ENCODE measurements at regions not wholly inside any gene's neighbourhood (a gene's known extent, or its start where the extent isn't known, plus 50 kb on each side); places are given as distances from the start of the nearest gene placed in this dataset.

DNA sequence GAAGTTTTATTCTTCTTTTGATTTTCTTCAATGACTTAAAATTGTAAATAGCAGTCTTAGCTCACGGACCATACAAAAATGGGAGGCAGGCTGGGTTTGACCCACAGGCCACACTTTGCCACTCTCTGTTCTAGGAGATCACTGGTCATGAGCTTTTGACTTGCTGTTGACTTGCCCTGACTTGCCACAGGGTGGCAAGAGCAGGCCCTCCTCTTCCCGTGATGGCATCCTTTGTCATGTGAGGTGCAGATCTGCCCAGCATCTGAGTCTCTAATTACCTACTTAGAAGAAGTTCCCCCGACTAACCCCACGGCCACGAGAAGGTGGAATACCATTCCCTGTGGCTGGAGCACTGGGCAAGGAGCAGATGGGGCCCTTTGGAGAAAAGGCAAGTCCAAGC lies 81.0 kb upstream of the SCAF11 start:
- TF ChIP-seq, protein P1, sequence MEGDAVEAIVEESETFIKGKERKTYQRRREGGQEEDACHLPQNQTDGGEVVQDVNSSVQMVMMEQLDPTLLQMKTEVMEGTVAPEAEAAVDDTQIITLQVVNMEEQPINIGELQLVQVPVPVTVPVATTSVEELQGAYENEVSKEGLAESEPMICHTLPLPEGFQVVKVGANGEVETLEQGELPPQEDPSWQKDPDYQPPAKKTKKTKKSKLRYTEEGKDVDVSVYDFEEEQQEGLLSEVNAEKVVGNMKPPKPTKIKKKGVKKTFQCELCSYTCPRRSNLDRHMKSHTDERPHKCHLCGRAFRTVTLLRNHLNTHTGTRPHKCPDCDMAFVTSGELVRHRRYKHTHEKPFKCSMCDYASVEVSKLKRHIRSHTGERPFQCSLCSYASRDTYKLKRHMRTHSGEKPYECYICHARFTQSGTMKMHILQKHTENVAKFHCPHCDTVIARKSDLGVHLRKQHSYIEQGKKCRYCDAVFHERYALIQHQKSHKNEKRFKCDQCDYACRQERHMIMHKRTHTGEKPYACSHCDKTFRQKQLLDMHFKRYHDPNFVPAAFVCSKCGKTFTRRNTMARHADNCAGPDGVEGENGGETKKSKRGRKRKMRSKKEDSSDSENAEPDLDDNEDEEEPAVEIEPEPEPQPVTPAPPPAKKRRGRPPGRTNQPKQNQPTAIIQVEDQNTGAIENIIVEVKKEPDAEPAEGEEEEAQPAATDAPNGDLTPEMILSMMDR (IDR thresholded peaks at IDR 0.05): no peak
- TF ChIP-seq POLR2AphosphoS5 (IDR thresholded peaks at IDR 0.05) (no peak), POLR2A (IDR thresholded peaks at IDR 0.05) (no peak)

Data from prostate gland (tissue), 2 donors.